GM18511 (cell line): ENCODE measurements at regions not wholly inside any gene's neighbourhood (a gene's known extent, or its start where the extent isn't known, plus 50 kb on each side); places are given as distances from the start of the nearest gene placed in this dataset.
"Not testable (repeated sequence)": the region's sequence is repeated elsewhere in the genome, so short reads cannot be mapped to it uniquely, and the experiment has no call there.

Experiments used
- ATAC-seq: cut with Tn5 transposase; IDR thresholded peaks from one replicate; pipeline ENCODE4 v1.9.1; 2021; ENCODE audit warnings: mild to moderate bottlenecking, moderate library complexity; ENCODE audit not compliant: unreplicated experiment

DNA sequence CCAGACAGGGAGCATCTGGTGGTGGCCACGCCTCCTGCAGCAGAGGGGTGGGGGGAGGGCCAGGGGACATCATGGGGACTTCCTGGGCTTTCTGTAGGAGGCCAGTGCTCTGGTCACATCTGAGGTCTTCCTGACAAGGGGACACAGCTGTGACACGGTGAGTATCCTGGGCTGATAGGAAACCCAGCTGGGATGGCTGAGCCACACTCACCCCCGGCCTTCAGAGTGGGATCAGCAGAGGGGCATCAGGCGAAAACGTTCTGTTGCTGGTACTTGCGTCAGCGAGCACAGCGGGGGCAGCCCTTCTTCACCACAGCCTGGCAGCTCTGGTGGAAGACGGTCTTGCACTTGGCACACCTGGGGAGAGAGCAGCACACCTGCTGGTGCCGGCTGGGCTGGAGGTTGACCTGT lies 122.9 kb upstream of the SMURF2 start:
- ATAC-seq: no peak

DNA sequence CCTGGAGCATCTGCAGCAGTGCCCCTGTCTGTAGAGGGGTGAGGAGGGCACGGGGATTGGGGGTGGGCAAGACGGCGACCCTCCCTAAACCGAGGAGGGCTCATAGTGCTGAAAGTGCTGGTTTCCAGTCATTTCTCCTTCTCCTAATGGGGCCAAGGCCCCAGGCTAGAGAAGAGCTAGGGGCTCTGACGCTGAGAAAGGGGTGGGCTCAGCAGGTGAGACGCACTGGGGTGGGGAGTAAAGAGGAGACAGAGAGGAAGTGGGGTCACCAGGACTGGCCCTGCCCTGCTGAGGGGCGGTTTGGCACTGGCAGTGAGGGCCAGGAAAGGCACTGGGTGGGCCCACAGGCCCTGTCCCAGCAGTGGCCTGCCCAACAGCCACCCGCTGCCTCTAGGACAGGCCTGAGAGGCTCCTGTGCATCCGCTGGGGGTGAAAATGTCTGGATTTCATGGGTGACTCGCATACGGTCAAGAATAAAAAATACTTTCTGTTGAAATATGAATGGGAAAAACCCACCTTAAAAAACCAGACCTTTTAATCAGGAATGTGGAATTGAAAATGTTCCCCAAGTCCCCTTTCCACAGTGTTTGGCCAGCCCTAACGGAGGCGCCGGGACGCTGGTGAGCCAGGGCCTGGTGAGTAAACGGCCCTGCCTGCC lies 122.4 kb upstream of the SMURF2 start:
- ATAC-seq: no peak

DNA sequence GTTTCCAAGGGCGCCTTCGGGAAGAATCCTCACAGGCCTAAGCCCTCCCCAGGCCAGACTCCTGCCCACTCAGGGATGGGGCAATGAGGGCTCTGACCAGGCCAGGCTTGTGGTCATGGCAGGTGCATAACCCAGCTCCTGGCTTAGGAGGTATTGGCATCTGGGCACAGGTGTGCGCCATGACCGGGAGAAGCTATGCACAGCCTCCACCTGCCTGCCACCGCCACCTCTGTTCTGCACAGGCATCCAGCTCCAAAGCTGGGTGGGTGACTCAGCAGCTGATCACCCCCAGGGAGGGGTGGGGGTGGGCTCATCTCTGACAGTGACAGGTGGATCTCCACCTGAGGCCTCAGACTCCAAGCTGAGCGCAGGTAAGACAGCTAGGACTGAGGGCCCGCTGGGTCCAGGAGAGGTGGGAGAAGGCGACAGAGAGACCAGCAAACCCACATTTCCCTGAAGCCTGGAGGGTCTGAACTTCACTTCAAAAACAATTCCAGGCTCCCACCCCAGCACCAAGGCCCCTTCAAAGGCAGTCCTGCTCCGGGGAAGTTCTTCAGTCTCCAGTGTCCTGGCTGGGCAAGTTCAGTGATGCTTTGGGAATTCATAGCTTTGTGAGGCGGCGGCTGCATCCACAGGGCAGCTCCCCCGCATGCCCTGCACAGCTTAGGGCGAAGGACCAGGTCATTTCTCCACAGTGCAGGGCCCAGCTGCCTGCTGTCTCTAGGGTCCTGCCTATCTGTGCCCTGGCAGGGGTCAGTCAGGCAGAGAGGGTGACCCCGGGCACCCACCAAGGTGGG lies 121.6 kb upstream of the SMURF2 start:
- no peak for ATAC-seq

DNA sequence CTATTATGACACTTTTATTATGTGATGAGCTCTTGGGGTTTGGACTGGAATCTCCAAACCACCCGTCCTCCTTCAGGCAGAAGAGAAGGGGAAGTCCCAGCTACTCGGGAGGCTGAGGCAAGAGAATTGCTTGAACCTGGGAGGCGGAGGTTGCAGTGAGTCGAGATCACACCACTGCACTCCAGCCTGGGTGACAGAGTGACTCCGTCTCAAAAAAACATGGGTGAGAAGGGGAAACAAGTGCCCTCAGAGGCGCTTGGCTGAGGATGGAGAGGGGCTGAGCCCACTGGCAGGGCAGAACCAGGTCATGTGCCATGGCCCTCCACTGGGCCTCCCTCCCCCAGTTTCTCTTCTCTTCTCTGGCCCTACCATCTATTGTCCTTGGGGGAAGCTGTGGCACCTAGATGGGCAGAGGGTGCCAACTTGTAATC lies 120.9 kb upstream of the SMURF2 start:
- ATAC-seq: no peak

DNA sequence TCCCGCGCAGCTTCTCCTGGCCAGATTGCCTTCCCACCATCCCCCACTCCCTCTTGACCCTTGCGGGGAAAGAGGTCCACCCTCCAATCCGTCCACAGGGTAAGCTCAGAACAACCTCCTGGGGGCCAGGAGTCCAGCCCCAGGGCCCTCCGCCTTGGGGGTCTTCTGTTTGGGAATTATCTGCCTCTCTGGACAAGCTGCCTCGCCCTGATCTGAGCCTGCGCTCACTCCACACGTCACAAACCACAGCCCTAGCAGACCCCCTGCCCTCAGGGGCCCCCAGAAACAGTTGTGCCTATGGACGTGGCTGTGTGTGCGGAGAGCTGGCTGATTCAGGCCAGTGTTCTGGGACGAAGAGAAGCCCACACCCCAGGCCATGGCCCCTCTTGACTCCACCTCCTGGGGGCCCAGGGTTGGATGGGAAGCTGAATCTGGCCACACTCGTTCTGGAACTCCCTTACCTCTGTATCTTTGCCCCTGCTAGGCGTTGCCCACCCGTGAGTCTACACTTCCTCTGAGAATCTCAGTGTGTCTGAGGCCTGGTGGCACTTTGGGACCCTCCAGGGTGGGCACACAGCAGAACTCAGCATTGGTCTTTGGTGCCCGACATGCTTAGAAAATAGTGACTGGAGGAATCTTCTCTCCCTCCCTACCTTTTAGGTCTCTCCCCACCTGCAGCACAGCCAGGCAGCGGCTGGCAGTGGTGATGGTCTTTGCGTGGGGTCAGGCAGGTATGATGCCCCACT lies 119.9 kb upstream of the SMURF2 start:
- ATAC-seq: no peak

DNA sequence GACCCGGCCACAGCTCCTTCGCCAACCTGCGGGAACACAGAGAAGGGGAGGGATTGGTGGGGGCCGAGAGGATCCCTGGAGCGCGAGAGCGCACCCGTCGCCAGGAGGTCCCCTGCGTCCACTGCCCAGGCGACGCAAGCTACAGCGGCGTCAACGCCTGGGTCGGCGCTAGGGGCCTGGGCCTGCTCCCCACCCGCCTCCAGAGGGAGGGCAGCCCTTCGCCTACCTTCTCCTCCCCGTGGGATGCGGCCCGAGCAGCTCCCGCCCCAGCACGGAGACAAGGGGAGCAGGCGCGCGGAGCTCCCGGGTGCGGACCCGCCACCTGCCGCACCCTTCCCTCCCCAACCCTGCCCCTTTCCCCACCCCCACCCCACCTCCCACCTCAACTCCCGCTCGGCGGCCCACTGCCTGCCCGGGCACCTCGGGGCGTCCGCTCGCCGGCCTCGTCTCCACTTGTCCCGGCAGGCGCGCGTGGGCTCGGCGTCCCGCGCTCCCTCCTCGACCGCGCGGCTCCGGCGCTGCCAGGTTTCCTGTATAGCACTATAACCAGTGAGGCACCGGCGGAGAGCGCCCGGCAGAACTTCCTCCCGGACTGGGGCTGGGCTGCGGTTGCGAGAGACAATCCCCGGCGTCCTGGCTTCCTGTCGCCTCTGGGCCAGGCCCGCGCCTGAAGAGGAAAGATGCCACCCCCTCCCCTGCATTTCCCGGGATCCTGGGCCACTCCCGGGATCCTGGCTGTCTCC lies 119.1 kb upstream of the SMURF2 start:
- no peak for ATAC-seq

DNA sequence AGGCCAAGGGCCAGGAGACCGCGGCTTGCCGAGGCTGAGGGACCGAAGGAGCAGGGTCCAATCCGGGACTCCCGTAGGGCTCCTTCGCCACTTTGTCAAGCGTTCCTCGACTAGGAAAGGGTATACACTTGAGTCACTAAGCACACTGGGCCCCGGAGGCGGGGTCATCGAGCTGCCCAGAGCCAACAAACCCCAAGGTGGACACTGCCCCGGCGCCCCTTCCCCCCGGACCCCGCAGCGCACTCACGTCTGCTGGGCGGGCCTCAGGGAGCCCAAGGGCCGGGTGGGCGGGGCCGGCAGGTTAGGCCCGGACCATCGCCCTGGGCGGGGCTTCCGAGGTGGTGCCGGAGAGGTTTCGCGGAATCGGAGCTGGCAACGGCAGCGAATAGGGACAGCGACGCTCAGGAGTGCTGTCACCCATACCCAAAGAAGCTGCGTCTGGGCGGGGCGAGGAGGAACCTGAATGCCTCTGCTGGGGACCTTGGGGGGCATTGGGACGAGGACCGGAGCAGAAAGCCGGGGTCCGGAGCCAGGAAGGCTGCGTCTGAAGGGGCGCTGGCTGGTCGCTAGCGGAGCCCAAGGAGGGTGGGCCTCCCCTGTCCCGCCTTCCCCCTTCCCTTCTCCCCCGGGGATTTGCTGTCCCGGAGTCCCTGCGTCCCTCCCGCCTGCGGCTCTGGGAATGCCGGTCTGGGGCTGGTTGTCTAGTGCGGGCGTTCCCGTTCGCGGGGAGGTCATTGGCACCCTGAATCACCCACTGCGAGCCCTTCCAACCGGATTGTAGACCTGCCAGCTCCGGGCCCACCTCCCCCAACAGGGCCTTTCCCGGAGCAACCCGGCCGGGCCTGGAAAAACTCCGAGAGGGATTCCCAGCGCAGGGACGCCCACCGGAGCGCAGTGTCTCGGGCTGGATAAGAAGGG lies 118.2 kb upstream of the SMURF2 start:
- no peak for ATAC-seq

DNA sequence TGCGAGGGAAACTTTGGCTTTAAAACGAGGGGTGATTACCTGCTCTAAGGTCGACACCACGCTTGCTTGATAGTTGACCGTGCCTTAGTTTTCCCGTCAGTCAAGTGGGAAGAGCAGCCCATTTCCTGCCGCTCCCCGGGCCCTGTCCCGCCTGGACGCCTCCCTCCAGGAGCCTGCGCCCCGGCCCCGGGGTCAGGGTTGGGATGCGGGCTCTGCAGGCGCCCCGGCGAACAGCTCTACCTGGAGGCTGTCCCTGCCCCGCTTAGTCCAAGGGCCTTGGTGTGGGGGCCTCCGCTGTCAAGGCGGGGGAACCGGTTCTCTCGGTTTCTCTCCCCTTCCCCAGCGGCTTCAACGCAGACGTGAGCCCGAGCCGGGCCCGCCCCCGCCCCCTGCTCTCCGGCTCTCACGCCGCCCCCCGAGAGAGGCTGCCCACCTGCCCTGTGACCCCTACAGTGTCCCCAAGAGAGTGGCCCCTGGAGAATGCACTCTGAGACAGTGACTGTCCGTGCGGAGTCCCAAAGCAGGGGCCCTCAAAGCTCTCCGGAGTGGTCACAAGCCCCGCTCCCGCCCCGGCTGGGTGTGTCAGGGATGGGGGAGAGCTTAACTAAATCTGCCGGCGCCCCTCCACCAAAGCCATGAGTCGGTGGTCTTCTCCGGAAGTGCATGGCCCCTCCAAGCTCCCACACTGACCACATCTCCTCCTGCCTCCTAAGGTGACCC lies 117.4 kb upstream of the SMURF2 start:
- no peak for ATAC-seq

DNA sequence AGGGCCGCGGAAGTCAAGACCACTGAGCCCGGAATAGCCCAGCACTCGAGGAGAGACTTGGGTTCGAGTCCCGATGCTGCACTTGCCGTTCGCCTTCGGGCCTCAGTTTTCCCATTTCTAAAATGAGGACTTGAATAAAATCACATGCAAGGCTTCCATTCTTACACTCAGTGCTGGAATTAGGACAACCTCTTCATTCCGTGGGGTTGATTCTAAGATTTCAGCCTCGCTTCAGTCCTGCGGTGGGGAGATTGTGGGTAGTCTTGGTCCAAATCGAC lies 116.9 kb upstream of the SMURF2 start:
- ATAC-seq: not testable (repeated sequence)

DNA sequence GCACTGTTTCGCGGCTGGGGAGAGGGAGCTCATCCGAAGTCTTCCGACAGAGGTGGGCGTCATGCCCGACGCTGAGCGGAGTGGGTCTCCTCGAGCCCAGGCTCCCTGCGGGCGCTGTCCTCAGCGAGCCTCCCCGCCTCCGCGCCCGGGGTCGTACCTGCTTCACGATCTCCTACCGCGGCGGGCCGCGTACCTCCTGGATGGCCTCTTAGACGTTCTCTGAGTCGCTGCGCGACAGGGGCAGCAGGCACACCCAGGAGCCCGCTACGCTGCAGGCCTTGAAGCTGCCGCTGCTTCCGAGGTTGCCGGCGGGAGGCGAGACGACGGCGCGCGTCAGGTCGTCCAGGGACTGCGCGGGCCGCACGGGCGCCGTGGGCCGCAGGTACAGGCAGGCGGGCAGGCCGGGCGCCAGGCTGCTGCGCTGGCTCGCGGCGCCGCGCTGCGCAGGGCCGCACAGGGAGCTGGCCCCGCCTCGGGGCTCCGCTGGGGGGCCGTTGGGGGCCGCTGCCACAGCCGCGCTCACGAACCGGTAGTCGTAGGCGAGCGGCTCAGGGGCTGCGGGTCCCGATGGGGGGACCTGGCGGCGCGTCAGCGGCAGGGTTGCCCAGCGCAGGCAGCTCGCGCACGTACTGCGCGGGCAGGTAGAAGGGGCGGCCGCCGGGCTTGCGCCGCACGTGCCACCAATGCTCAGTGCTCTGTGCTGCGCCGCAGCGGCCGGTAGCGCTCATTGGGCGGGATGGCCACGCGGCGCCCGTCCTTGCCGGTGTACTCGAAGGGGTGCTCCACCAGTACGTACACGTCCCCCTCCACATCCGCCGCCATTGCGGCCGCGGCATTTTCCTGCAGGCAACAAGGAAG lies 116.4 kb upstream of the SMURF2 start:
- ATAC-seq: no peak

DNA sequence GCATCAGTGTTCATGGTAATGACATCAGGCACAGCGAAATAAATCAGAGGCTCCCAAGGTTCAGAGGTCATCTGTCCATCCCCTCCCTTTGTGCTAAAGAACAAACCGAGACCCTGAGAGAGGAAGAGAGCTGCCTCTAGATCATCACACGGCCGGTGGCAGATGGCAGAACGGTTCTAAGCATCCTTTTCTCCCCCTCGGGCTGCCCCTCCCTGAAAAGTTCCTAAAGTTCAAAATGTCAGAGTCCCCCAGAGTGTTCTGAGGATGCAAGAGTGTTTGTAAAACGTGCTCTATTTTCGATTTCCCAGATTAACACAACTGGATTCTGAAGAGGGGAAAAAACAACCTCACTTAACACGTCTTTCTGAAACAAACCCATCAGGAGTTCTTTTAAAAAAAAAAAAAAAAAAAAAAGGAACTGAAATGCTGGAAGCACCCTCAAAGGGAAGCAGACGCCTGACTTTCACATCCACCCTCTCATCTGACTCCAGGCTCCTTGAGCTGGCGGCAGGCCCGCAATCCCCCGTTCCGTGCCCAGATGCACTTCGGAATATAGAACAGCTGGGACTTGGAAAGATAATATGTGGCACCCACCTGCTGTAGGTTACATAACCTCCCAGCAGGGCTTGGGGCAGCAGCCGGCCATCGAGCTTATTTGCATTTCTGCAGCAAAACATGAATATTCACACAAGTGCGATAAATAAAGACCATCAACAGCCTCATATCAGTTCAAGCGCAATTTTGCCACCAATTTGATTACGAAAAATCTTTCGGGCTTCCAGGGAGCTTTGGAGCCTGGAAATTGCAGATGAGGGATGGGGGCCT lies 115.5 kb upstream of the SMURF2 start:
- peak; percentile 4 for ATAC-seq

DNA sequence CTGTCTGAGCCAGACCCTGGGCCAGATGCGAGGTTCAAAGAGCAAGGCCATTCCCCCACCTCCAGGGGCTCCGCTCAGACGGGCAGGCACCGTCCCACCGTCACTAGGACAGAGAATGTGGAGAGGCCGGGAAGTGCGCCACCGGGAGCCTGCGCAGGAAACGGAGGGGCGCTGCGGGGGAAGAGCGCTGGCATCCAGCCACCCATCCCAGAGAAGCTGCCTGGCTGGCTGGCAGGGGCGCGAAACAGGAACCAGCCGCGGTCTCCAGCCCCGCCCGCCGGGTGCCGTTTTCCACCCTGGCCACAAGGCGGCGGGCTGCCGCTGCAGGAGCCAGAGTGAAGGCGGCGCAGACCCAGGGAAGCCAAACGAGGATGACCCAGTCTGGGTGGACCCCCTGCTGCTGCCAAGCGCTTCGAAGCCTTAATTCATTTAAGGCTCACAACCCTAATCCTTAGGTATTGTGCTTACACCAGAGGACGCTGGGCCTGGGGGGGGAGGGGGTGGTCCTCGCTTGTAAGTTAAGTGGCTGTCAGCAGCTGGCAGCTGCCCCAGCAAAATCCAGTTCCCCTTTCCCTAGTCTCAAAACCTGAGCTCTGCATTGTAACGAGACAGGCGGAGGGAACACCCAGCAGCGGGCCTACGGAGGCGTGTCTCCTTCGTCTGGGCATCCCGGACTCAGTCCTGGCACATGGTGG lies 114.8 kb upstream of the SMURF2 start:
- ATAC-seq: peak; percentile 53

DNA sequence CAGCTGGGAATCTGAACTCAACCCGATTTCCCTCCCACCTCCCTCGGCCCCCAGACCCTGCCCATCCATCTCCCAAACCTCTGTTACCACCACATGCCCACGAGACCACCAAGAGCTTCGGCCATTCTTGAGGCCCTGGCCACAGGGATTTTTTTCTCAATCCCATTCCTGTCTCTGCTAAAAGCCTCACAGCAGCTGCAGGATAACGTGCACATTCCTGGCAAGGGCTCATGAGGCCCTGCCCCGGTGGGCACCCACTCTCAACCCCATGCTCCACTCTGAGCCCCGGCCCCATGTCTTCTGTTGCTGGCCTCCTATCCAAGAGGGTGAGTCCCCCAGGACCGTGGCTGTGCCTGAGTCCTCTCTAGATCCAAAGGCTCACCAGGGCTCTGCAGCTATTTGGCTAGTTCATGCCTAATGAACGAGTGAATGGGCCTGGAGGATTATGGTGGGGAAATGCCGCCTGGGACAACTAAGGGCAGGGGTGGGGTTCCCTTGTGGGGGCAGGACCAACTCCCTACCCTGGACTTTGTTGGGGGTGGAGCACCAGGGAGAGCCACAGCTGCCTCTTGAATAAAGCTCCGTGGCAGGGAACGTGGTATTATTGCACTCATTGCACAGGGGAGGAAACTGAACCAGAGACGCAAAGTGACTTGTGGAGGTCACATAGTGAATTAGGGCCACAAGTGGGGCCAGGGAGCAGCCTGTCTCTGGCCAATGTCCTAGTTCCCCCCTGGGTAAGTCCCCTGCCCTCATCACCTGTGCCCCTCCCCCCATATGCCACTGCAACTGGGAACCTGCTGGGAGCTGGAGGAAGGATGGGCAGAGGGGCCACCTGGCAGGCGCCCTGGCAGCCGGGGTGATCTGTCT lies 113.8 kb upstream of the SMURF2 start:
- no peak for ATAC-seq

DNA sequence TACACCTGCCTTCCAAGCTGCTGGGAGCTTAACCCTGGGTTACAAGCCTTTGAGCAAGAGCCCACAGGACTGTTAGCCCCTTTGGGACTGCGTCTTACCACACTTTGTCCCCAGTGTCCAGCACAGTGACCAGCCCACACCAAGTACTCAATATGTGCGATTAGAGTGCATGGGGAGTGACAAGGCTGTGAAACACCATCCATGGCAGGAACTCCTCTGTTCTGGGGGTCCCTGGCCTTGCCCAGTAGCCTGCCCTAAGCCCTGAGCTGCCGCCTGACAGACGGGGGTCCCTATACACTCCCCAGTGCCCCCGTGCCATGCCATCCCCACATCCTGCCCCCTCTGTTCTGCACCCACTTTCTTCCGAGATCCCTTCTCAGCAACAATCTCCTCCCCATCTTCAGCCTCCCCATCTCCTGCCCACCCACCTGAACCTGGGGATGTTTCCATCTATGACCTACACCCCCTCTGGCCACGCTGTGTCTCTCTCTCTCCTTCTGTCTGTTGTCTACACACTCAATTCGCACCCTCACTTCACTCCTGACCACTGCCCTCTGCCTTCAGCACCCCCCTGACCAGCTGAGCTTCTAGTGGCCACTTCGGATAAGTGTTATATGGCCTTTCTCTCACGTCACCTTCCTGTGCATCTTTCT lies 112.9 kb upstream of the SMURF2 start:
- no peak for ATAC-seq

DNA sequence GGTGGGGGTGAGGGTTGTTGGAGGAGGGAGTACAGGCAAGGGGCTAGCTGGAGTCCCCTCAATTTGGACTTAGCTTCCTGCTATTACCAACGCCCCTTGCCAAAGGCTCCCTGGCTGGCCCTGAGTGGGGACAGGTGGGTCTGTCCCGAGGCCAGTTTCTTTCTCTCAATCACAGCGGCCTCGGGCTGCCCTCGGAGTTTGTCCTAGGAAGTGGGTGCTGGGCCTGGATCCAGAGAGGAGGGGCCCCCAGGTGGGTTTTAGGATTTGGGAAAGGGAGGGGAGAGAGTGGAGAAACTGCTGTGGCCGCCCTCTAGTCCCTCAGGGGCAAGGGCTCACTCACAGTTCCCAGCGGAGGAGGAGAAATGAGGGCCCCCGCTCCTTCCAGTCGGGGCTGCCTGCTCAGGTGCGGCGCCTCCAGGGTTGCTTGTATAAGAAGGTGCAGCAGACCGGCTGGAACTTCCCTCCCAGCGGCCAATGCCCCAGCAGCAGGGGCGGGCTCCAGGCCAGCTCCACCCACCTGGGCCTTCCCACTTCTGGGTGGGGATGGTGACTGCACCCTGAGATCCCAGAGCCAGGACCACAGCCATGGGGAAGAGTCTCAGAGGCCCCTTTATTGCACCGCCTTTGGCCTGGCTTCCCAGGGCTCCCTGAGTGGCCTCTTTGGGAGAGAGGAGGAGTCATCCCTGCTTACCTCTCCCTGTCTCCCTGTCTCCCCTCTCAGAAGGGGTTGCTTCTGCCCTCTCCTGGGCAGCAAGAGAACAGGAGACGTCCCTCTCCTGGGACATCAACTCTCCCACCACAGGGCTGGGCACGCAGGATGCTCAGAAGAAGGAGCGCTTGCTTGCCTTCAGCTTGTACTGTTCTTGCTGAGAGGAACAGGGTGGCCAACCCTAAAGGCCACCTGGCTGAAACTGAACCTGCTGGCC lies 112.0 kb upstream of the SMURF2 start:
- ATAC-seq: no peak
